22Rv1 (cell line): ENCODE measurements at regions not wholly inside any gene's neighbourhood (a gene's known extent, or its start where the extent isn't known, plus 50 kb on each side); places are given as distances from the start of the nearest gene placed in this dataset.

ENCODE experiments used
- ZFX ChIP-seq: fragments of 450-650 bp; IDR thresholded peaks from 2 replicates; pipeline ENCODE4 v1.6.1; 2017; ENCODE audit warnings: antibody characterized with exemption, borderline replicate concordance
- TF ChIP-seq, protein P1 (sequence below): fragments of 450-650 bp; IDR thresholded peaks from 2 replicates; pipeline ENCODE4 v1.5.1; 2017; ENCODE audit warnings: mild to moderate bottlenecking

DNA sequence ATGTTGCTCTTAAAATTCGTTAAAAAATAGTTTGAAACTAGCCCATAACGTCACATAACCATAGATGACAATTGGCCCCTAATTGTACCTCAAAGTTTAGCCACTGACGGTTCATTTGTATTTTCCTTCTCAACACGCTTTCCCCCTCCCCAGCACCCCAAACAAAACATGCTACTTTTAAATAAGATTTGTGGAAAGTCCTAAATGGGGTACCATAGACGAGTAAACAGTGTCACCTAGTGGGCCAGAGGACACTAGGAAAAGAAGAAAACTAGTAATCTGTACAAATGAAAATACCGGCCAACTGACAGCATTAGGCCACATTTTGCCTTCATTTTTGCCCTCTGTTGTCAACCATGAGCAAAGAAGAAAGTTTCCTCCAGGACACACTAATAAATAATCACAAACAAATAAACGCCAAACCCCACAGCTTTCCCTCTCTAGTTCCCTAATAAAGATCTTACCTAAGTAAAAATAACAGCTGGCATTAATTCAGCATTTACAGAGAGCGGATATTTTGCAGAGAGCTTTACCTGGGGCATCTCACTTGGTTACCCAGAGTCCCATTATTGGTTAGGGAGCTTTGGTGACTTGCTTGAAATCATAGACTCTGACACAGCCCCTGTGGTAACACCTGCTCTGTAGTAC, 175.1 kb upstream of the ATP11B start:
- TF ChIP-seq, protein P1, sequence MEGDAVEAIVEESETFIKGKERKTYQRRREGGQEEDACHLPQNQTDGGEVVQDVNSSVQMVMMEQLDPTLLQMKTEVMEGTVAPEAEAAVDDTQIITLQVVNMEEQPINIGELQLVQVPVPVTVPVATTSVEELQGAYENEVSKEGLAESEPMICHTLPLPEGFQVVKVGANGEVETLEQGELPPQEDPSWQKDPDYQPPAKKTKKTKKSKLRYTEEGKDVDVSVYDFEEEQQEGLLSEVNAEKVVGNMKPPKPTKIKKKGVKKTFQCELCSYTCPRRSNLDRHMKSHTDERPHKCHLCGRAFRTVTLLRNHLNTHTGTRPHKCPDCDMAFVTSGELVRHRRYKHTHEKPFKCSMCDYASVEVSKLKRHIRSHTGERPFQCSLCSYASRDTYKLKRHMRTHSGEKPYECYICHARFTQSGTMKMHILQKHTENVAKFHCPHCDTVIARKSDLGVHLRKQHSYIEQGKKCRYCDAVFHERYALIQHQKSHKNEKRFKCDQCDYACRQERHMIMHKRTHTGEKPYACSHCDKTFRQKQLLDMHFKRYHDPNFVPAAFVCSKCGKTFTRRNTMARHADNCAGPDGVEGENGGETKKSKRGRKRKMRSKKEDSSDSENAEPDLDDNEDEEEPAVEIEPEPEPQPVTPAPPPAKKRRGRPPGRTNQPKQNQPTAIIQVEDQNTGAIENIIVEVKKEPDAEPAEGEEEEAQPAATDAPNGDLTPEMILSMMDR = peak; percentile 62
- no peak for TF ChIP-seq ZFX
